ENCODE measurements at regions not wholly inside any gene's neighbourhood (a gene's known extent, or its start where the extent isn't known, plus 50 kb on each side); places are given as distances from the start of the nearest gene placed in this dataset.

DNA sequence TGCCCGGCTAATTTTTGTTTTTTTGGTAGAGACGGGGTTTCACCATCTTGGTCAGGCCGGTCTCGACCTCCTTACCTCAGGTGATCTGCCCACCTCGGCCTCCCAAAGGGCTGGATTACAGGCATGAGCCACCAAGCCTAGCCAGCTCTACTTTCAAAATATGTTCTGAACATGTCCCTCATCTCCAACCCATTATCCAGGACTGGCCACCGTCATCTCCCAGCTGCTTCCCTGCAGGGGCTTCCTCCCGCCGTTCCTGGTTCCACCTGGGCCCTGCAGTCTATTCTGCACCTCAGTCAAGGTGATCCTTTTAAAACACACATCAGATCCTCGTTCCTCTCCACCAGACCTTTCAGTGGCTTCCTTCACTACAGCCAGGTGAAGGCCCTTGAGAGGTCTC, 80.9 kb upstream of the NKX1-1 start:
- Histone ChIP-seq H3K27ac (no peak overlapping the region), H3K4me1 (ENCODE audit: low read depth) (no peaks in the 10 kb centered on the region), H3K27me3 (no peaks in the 10 kb centered on the region), H3K4me3 (no peak overlapping the region), H3K9me3 (ENCODE audit: low read depth) (no peaks in the 10 kb centered on the region), H3K36me3 (no peaks in the 10 kb centered on the region)
- TF ChIP-seq, protein P1, sequence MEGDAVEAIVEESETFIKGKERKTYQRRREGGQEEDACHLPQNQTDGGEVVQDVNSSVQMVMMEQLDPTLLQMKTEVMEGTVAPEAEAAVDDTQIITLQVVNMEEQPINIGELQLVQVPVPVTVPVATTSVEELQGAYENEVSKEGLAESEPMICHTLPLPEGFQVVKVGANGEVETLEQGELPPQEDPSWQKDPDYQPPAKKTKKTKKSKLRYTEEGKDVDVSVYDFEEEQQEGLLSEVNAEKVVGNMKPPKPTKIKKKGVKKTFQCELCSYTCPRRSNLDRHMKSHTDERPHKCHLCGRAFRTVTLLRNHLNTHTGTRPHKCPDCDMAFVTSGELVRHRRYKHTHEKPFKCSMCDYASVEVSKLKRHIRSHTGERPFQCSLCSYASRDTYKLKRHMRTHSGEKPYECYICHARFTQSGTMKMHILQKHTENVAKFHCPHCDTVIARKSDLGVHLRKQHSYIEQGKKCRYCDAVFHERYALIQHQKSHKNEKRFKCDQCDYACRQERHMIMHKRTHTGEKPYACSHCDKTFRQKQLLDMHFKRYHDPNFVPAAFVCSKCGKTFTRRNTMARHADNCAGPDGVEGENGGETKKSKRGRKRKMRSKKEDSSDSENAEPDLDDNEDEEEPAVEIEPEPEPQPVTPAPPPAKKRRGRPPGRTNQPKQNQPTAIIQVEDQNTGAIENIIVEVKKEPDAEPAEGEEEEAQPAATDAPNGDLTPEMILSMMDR (IDR thresholded peaks at IDR 0.05; ENCODE audit: low read depth, low read length) = no peak
- DNase-seq (ENCODE audit: low read depth in 1 of 2, low spot score in 1 of 2) = no peak

DNA sequence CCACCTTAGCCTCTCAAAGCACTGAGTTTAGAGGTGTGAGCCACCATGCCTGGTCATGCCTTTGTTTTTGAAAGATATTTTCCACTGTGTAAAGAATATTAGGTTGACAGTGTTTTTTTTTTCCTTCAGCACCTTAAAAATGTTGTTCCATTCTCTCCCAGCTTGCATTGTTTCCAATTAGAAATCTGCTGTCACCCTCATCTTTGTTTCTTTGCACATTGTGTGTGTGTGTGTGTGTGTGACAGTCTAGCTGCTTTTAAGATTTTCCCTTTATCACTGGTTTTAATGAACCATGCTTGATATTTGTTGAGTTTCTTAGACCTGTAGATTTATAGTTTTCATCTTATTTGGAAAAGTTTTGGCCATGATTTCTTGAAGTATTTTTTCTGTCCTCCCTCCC, 79.0 kb upstream of the NKX1-1 start:
- H3K9me3 ChIP-seq (ENCODE audit: low read depth) = no peaks in the 10 kb centered on the region
- no peak for DNase-seq (ENCODE audit: low read depth in 1 of 2, low spot score in 1 of 2)

DNA sequence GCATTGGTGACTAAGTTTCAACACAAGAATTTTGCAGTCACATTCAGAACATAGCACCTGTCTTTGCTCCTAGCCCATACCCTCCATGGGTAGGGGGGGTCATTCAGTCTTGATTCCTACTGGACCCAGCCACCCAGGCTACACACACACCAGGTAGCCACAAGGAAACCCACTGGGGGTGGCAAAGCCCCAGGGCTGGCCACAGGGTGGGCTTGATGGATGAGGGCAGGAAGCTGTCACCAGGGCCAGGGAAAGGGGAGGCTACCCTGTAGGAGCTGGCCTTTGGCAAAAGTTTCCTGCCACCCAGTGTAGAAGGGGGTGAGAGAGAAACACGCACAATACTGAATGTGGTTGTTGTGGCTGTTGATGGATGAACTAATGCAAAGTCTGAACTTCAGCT, 74.5 kb upstream of the NKX1-1 start:
- no peak for DNase-seq (ENCODE audit: low read depth in 1 of 2, low spot score in 1 of 2)
- Histone ChIP-seq H3K4me3 (no peak overlapping the region), H3K36me3 (no peaks in the 10 kb centered on the region), H3K4me1 (ENCODE audit: low read depth) (no peaks in the 10 kb centered on the region), H3K9me3 (ENCODE audit: low read depth) (no peaks in the 10 kb centered on the region), H3K27ac (no peak overlapping the region), H3K27me3 (no peaks in the 10 kb centered on the region)
- TF ChIP-seq, protein P1 (IDR thresholded peaks at IDR 0.05; ENCODE audit: low read depth, low read length) = no peak

More for the DNA sequence above, 79.0 kb upstream of the NKX1-1 start:
- H3K4me3 ChIP-seq = no peak overlapping the region
- H3K36me3 ChIP-seq = no peaks in the 10 kb centered on the region
- TF ChIP-seq, protein P1 (IDR thresholded peaks at IDR 0.05; ENCODE audit: low read depth, low read length) = no peak
- no peaks in the 10 kb centered on the region for H3K27me3 ChIP-seq
- H3K4me1 ChIP-seq (ENCODE audit: low read depth) = no peaks in the 10 kb centered on the region
- no peak overlapping the region for H3K27ac ChIP-seq

DNA sequence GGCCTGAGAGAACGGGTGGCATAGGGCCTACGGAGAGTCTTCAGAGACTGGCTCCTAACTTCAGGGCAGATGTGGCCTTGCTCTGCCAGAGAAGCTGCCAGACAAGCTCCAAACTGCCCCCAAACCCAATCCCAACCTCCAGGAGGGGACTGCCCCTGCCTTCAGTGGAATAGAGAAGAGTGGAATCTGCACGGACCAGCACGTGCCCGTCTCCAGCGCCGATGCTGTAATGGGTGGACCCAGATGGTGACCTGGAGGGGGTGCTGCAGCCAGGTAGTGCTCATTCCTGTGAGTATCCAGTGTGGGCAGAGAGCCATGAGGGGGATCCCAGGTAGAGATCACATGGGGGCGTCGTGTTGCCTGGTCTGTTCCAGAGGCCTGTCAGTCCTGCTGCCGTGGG, 73.2 kb upstream of the NKX1-1 start:
- TF ChIP-seq, protein P1 (IDR thresholded peaks at IDR 0.05; ENCODE audit: low read depth, low read length) = no peak
- no peaks in the 10 kb centered on the region for H3K4me1 ChIP-seq (ENCODE audit: low read depth)
- DNase-seq (ENCODE audit: low read depth in 1 of 2, low spot score in 1 of 2) = no peak
- no peaks in the 10 kb centered on the region for H3K9me3 ChIP-seq (ENCODE audit: low read depth)
- no peak overlapping the region for H3K27ac ChIP-seq
- H3K4me3 ChIP-seq = no peak overlapping the region
- H3K36me3 ChIP-seq = no peaks in the 10 kb centered on the region
- peaks cover 7% of the 10 kb centered on the region for H3K27me3 ChIP-seq

DNA sequence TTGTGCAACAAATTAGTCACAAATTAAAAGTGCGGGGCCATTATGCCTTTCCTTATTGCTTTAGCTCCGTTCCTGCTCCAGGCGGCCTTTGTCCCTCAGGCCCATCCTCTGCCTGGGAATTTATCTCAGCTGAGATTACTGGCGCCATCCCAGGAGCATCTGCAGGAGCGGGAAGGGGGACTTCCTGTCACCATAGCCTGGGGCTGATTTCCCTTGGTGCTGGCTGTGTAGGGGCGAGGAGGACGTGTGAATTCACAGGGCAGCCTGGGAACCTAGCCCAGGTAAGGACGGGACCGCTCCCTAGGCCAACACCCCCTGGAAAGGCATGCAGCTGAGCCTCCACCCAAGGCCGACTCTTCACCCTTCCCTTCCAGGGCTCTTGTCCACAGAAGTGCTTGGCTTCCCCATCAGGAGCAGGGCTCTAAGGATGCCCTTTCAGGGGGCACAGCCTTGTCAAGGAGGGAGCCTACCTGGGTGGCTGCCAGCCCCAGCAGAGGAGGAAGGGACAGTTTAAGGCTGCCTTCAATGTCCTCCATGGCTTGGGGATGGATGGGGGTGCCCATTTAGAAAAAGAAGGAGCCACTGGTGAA, 72.6 kb upstream of the NKX1-1 start:
- TF ChIP-seq, protein P1 (IDR thresholded peaks at IDR 0.05; ENCODE audit: low read depth, low read length) = no peak
- H3K9me3 ChIP-seq (ENCODE audit: low read depth) = no peaks in the 10 kb centered on the region
- DNase-seq (ENCODE audit: low read depth in 1 of 2, low spot score in 1 of 2) = no peak
- no peaks in the 10 kb centered on the region for H3K4me1 ChIP-seq (ENCODE audit: low read depth)
- no peak overlapping the region for H3K4me3 ChIP-seq
- no peak overlapping the region for H3K27ac ChIP-seq
- H3K36me3 ChIP-seq = no peaks in the 10 kb centered on the region
- peaks cover 13% of the 10 kb centered on the region for H3K27me3 ChIP-seq

All from cardiac muscle cell (in vitro differentiated cells and primary cell).